ENCODE measurements at regions not wholly inside any gene's neighbourhood (a gene's known extent, or its start where the extent isn't known, plus 50 kb on each side); places are given as distances from the start of the nearest gene placed in this dataset.

DNA sequence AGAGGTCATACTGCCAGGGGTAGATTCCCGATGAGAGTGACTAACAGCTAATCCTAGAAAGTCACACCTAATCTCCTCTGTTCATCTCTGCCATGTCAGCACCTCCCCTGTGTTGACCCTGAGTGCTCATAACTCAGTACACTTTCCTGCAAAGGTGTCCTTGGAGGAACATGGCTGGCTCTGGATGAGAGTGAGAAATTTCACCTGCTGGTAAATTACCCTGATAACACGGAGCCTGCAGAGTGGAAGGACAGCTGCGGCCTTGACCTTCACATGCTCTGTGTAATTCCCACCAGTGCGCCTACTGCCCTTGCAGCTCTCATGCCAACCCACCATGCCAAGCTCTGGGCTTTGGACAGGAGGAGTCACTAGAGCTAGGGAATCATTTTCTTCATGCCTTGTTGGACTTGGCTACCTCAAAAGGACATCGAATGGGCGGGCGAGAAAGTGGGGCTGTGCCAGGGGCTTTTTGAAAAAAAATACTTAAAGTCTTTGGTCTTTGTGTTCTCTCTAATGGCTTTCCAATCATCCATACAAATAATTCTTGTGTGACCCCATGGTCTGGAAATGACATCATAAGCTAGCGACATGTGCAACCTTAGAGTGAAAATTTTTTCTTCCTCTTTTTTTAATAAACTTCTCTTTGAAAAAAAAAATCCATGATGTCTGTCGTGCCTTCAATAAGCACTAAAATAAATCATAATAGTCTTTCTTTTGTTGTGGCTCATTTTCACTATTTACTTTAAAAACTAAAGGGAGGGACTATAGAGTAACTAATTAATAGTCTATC is 319.9 kb downstream of the MYCN start:
- TF ChIP-seq, protein P1, sequence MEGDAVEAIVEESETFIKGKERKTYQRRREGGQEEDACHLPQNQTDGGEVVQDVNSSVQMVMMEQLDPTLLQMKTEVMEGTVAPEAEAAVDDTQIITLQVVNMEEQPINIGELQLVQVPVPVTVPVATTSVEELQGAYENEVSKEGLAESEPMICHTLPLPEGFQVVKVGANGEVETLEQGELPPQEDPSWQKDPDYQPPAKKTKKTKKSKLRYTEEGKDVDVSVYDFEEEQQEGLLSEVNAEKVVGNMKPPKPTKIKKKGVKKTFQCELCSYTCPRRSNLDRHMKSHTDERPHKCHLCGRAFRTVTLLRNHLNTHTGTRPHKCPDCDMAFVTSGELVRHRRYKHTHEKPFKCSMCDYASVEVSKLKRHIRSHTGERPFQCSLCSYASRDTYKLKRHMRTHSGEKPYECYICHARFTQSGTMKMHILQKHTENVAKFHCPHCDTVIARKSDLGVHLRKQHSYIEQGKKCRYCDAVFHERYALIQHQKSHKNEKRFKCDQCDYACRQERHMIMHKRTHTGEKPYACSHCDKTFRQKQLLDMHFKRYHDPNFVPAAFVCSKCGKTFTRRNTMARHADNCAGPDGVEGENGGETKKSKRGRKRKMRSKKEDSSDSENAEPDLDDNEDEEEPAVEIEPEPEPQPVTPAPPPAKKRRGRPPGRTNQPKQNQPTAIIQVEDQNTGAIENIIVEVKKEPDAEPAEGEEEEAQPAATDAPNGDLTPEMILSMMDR (IDR thresholded peaks at IDR 0.05): no peak
- TF ChIP-seq EZH2phosphoT487 (IDR thresholded peaks at IDR 0.05; ENCODE audit: borderline replicate concordance, low read depth) (no peak), ELF1 (IDR thresholded peaks at IDR 0.05) (no peak), NRF1 (IDR thresholded peaks at IDR 0.05; ENCODE audit: low read depth, low read length) (no peak), TAF1 (IDR thresholded peaks at IDR 0.05; ENCODE audit: borderline replicate concordance, low read depth, low read length) (no peak), SMC3 (IDR thresholded peaks at IDR 0.05; ENCODE audit: low read depth, low read length) (no peak), YY1 (IDR thresholded peaks at IDR 0.05; ENCODE audit: low read depth) (no peak), NFIC (IDR thresholded peaks at IDR 0.05; ENCODE audit: borderline replicate concordance) (no peak), POLR2AphosphoS5 (IDR thresholded peaks at IDR 0.05; ENCODE audit: low read depth, low read length) (no peak)
- TF ChIP-seq, protein P2, sequence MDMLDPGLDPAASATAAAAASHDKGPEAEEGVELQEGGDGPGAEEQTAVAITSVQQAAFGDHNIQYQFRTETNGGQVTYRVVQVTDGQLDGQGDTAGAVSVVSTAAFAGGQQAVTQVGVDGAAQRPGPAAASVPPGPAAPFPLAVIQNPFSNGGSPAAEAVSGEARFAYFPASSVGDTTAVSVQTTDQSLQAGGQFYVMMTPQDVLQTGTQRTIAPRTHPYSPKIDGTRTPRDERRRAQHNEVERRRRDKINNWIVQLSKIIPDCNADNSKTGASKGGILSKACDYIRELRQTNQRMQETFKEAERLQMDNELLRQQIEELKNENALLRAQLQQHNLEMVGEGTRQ (IDR thresholded peaks at IDR 0.05; ENCODE audit: borderline replicate concordance, low read depth, low read length): no peak
- TF ChIP-seq, protein P3, sequence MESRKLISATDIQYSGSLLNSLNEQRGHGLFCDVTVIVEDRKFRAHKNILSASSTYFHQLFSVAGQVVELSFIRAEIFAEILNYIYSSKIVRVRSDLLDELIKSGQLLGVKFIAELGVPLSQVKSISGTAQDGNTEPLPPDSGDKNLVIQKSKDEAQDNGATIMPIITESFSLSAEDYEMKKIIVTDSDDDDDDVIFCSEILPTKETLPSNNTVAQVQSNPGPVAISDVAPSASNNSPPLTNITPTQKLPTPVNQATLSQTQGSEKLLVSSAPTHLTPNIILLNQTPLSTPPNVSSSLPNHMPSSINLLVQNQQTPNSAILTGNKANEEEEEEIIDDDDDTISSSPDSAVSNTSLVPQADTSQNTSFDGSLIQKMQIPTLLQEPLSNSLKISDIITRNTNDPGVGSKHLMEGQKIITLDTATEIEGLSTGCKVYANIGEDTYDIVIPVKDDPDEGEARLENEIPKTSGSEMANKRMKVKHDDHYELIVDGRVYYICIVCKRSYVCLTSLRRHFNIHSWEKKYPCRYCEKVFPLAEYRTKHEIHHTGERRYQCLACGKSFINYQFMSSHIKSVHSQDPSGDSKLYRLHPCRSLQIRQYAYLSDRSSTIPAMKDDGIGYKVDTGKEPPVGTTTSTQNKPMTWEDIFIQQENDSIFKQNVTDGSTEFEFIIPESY (IDR thresholded peaks at IDR 0.05; ENCODE audit: borderline replicate concordance, low read depth): no peak
